ENCODE measurements at regions not wholly inside any gene's neighbourhood (a gene's known extent, or its start where the extent isn't known, plus 50 kb on each side); places are given as distances from the start of the nearest gene placed in this dataset.

GRCh38 chr6:128742900-128743299 is 140.0 kb upstream of the LAMA2 start:
- in situ Hi-C loops (cut with HindIII; ENCODE audit: low sequenced_read_pairs): no loop called here
- TF ChIP-seq, protein P1, sequence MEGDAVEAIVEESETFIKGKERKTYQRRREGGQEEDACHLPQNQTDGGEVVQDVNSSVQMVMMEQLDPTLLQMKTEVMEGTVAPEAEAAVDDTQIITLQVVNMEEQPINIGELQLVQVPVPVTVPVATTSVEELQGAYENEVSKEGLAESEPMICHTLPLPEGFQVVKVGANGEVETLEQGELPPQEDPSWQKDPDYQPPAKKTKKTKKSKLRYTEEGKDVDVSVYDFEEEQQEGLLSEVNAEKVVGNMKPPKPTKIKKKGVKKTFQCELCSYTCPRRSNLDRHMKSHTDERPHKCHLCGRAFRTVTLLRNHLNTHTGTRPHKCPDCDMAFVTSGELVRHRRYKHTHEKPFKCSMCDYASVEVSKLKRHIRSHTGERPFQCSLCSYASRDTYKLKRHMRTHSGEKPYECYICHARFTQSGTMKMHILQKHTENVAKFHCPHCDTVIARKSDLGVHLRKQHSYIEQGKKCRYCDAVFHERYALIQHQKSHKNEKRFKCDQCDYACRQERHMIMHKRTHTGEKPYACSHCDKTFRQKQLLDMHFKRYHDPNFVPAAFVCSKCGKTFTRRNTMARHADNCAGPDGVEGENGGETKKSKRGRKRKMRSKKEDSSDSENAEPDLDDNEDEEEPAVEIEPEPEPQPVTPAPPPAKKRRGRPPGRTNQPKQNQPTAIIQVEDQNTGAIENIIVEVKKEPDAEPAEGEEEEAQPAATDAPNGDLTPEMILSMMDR (IDR thresholded peaks at IDR 0.05; ENCODE audit: low read depth, low read length, missing control alignments): no peak
- no peak overlapping the region for H3K4me3 ChIP-seq (ENCODE audit: low read depth, low read length)
- no peak for DNase-seq (ENCODE audit: low read depth)

- no peak for DNase-seq (ENCODE audit: low read depth)
- TF ChIP-seq, protein P1 (IDR thresholded peaks at IDR 0.05; ENCODE audit: low read depth, low read length, missing control alignments): no peak
These were observed 142.0 kb upstream of the LAMA2 start for GRCh38 chr6:128740951-128741350.

DNA sequence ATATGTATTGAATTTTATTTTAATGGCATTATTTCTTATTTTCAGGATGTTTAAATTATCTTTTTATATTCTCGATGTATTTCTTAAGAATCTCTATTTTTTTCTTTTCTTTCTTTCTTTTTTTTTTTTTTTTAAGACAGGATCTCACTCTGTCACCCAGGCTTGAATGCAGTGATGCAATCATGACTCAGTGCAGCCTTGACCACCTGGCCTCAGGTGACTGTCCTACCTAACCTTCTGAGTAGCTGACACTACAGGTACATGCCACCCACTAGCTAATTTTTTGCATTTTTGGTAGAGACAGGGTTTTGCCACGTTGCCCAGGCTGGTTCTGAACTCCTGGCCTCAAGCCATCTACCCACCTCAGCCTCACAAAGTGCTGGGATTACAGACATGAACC is 143.8 kb upstream of the LAMA2 start:
- in situ Hi-C loops (cut with HindIII; ENCODE audit: low sequenced_read_pairs): no loop called here
- DNase-seq (ENCODE audit: low read depth): no peak
- TF ChIP-seq, protein P1 (IDR thresholded peaks at IDR 0.05; ENCODE audit: low read depth, low read length, missing control alignments): no peak
- no peak overlapping the region for H3K4me3 ChIP-seq (ENCODE audit: low read depth, low read length)

More at GRCh38 chr6:128740951-128741350, 142.0 kb upstream of the LAMA2 start:
- H3K4me3 ChIP-seq (ENCODE audit: low read depth, low read length): no peak overlapping the region
- in situ Hi-C loops (cut with HindIII; ENCODE audit: low sequenced_read_pairs): no loop called here

GRCh38 chr6:128738112-128738511 is 144.8 kb upstream of the LAMA2 start:
- no peak for DNase-seq (ENCODE audit: low read depth)
- in situ Hi-C loops (cut with HindIII; ENCODE audit: low sequenced_read_pairs): no loop called here
- H3K4me3 ChIP-seq (ENCODE audit: low read depth, low read length): no peak overlapping the region

DNA sequence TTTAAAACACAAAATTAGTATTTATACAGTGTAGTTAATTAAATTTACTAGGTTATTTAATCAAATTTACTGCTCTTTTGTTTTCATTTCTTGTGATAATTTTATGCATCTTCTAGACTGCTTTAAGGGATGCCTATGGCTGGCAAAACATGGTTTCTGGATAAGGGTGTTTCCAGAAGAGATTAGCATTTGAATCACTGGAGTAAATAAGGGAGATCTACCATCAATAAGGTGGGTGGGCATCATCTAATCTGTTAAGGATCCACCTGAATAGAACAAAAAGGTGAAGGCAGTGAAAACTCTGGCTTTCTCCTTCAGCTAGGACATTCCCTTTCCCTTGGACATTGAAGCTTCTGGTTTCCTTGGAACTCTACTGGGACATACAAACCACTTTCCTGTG is 146.2 kb upstream of the LAMA2 start:
- DNase-seq (ENCODE audit: low read depth): no peak
- TF ChIP-seq, protein P1 (IDR thresholded peaks at IDR 0.05; ENCODE audit: low read depth, low read length, missing control alignments): no peak
- in situ Hi-C loops (cut with HindIII; ENCODE audit: low sequenced_read_pairs): no loop called here
- H3K4me3 ChIP-seq (ENCODE audit: low read depth, low read length): no peak overlapping the region

More at GRCh38 chr6:128738112-128738511, 144.8 kb upstream of the LAMA2 start:
- TF ChIP-seq, protein P1 (IDR thresholded peaks at IDR 0.05; ENCODE audit: low read depth, low read length, missing control alignments): no peak

- peak; percentile 32 for DNase-seq (ENCODE audit: low read depth)
- in situ Hi-C loops (cut with HindIII; ENCODE audit: low sequenced_read_pairs): no loop called here
- TF ChIP-seq, protein P1 (IDR thresholded peaks at IDR 0.05; ENCODE audit: low read depth, low read length, missing control alignments): peak; percentile 69
- H3K4me3 ChIP-seq (ENCODE audit: low read depth, low read length): no peak overlapping the region
These were observed 151.4 kb upstream of the LAMA2 start for GRCh38 chr6:128731249-128732165.

Data from astrocyte of the cerebellum (primary cell).